AG04450 (cell line): ENCODE measurements at regions not wholly inside any gene's neighbourhood (a gene's known extent, or its start where the extent isn't known, plus 50 kb on each side); places are given as distances from the start of the nearest gene placed in this dataset.
"Not testable (repeated sequence)": the region's sequence is repeated elsewhere in the genome, so short reads cannot be mapped to it uniquely, and the experiment has no call there.

Source experiments
- CTCF ChIA-PET: fragments of 300-600, 350-600 bp; formaldehyde crosslinking; extraction: SDS; loops from one replicate; lab custom pipeline; 2022; ENCODE audit warnings: antibody characterized with exemption, inconsistent platforms; lab: Charles Lee
- POLR2A ChIA-PET: fragments of 350-600 bp; formaldehyde crosslinking; extraction: SDS; loops from one replicate; lab custom pipeline; 2021; ENCODE audit warnings: antibody characterized with exemption, inconsistent platforms; lab: Yijun Ruan, JAX
- DNase-seq: peaks from one replicate; pipeline ENCODE4 v3.0.0-alpha.2; 2011; ENCODE audit warnings: low read depth, low spot score
- H3K27ac ChIP-seq: one replicate; pipeline ENCODE4 v1.5.1; 2012; ENCODE audit warnings: low read depth, low read length, control low read depth
- H3K27me3 ChIP-seq: one replicate; pipeline ENCODE4 v1.6.0; 2012; ENCODE audit warnings: low read length; ENCODE audit not compliant: control insufficient read depth, insufficient read depth
- H3K4me3 ChIP-seq: 2 replicates; pipeline ENCODE4 v1.5.1; 2011; ENCODE audit warnings: mild to moderate bottlenecking, low read depth, low read length, control low read depth
- H3K9me3 ChIP-seq: 2 replicates; pipeline ENCODE4 v1.5.1; 2012; ENCODE audit warnings: low read length; ENCODE audit not compliant: control insufficient read depth, insufficient read depth
- TF ChIP-seq, protein P1 (sequence below): IDR thresholded peaks from 2 replicates; pipeline ENCODE4 v1.5.1; 2011; ENCODE audit warnings: low read depth, low read length, control low read depth, inconsistent platforms

DNA sequence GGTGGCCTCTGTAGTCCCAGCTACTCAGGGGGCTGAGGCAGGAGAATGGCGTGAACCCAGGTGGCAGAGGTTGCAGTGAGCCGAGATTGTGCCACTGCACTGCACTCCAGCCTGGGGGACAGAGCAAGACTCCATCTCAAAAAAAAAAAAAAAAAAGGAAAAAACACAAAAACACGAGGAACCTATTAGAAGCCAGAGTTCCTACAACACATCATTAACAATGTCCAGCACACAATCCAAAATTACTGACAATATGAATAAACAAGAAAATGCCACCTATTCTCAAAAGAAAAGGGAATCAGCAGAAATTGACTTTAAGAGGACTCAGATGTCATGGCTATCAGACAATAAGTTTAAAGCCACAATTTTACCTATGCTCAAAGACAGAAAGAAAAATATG lies 57.3 kb upstream of the HS3ST3A1 start:
- CTCF ChIA-PET, POLR2A ChIA-PET, H3K9me3 ChIP-seq, H3K27me3 ChIP-seq, H3K4me3 ChIP-seq, H3K27ac ChIP-seq, DNase-seq: not testable (repeated sequence)

DNA sequence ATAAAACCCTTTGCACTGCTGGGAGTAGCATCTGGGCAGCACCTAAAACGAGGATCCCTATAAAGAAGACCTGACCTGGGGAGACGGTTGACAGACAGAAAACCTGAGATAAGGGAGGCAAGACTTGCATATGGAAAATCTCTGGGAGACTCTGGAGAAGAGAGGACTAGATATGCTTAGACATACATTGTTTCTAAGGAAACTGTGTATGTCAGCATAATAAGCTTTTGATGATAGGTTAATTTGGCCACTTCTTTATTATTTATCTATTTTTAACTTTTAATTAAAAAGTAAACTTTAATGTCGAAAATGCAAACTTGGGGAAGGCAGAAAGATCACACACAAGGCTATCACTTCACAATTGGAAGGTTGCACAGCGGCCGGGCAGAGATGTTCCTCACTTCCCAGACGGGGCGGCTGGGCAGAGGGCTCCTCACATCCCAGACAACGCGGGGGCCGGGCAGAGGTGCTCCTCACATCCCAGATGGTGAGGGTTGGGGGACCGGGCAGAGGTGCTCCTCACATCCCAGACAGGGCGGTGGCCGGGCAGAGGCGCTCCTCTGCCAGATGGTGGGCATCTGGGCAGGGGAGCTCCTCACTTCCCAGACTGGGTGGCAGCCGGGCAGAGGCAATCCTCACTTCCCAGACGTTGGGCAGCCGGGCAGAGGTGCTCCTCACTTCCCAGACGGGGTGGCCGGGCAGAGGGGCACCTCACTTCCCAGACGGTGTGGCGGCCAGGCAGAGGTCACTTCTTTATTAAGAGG lies 64.3 kb upstream of the HS3ST3A1 start:
- H3K27me3 ChIP-seq: no peaks in the 10 kb centered on the region
- ChIA-PET POLR2A (no interaction called here), CTCF (no interaction called here)
- TF ChIP-seq, protein P1, sequence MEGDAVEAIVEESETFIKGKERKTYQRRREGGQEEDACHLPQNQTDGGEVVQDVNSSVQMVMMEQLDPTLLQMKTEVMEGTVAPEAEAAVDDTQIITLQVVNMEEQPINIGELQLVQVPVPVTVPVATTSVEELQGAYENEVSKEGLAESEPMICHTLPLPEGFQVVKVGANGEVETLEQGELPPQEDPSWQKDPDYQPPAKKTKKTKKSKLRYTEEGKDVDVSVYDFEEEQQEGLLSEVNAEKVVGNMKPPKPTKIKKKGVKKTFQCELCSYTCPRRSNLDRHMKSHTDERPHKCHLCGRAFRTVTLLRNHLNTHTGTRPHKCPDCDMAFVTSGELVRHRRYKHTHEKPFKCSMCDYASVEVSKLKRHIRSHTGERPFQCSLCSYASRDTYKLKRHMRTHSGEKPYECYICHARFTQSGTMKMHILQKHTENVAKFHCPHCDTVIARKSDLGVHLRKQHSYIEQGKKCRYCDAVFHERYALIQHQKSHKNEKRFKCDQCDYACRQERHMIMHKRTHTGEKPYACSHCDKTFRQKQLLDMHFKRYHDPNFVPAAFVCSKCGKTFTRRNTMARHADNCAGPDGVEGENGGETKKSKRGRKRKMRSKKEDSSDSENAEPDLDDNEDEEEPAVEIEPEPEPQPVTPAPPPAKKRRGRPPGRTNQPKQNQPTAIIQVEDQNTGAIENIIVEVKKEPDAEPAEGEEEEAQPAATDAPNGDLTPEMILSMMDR: no peak
- peaks cover 14% of the 10 kb centered on the region; the same call in 1 of the 2 replicates for H3K9me3 ChIP-seq
- no peak overlapping the region for H3K4me3 ChIP-seq
- no peak overlapping the region for H3K27ac ChIP-seq
- no peak for DNase-seq

- Histone ChIP-seq H3K4me3 (no peak overlapping the region), H3K27me3 (no peaks in the 10 kb centered on the region), H3K27ac (no peak overlapping the region), H3K9me3 (peaks cover 11% of the 10 kb centered on the region; the same call in 1 of the 2 replicates)
- no peak for DNase-seq
- POLR2A ChIA-PET: no interaction called here
- CTCF ChIA-PET: no interaction called here
- TF ChIP-seq, protein P1: no peak
Observed at GRCh38 chr17:13671341-13671740, 69.6 kb upstream of the HS3ST3A1 start.

- H3K9me3 ChIP-seq: peaks cover 10% of the 10 kb centered on the region; the same call in 1 of the 2 replicates
- POLR2A ChIA-PET: no interaction called here
- H3K4me3 ChIP-seq: no peak overlapping the region
- H3K27me3 ChIP-seq: no peaks in the 10 kb centered on the region
- CTCF ChIA-PET: no interaction called here
- no peak for DNase-seq
- TF ChIP-seq, protein P1: no peak
- H3K27ac ChIP-seq: no peak overlapping the region
Observed at GRCh38 chr17:13671771-13672170, 70.0 kb upstream of the HS3ST3A1 start.

DNA sequence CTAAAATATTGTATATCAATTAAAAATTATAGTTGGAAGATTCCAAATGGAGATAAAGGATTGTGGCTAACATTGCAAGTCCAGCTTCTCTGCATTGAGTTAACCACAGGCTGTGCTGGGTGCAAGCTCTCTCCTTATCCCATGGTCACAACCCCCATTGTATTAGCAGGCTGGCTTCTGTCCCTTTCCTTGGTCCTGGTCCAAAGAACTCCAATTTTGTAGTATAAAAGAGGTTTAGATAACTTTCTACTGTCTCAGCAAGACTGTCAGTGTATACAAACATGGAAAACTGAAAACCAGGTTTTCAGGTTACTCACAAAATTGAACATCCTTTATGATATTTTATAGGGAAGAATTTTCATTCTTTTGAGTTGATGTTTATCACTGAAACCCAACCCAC lies 76.6 kb upstream of the HS3ST3A1 start:
- no peak overlapping the region for H3K27ac ChIP-seq
- no peak overlapping the region for H3K4me3 ChIP-seq
- H3K9me3 ChIP-seq: no peaks in the 10 kb centered on the region
- TF ChIP-seq, protein P1: no peak
- DNase-seq: no peak
- ChIA-PET POLR2A (interaction anchor here (0.5 kb wide), 1 partner anchor 169 kb away, joined by 4 read pairs; no protein-coding TSS in a partner anchor), CTCF (no interaction called here)
- no peaks in the 10 kb centered on the region for H3K27me3 ChIP-seq
